Panc1 (cell line): ENCODE measurements at regions not wholly inside any gene's neighbourhood (a gene's known extent, or its start where the extent isn't known, plus 50 kb on each side); places are given as distances from the start of the nearest gene placed in this dataset.

Experiments
- ATAC-seq: fragments of 200-7000 bp; cut with Tn5 transposase; 2 replicates; pipeline ENCODE4 v1.9.1; 2020; ENCODE audit warnings: mild to moderate bottlenecking, moderate library complexity
- BruUV-seq: library from RNA; stranded (reverse); fragments of 400-500 nt; replicated peaks from 2 replicates; lab custom pipeline; 2021; lab: Mats Ljungman, UMichigan
- CTCF ChIA-PET: fragments of 300-600 bp; sonication (Branson Sonifier 250); formaldehyde crosslinking; loops from one replicate; lab custom pipeline; 2022; ENCODE audit warnings: antibody characterized with exemption; lab: Charles Lee
- POLR2A ChIA-PET: fragments of 300-600 bp; sonication (Branson Sonifier 250); formaldehyde crosslinking; loops from one replicate; lab custom pipeline; 2022; ENCODE audit warnings: antibody characterized with exemption; lab: Charles Lee
- DNase-seq: peaks from one replicate; pipeline ENCODE4 v3.0.0-alpha.2; 2010; ENCODE audit warnings: low read depth, low spot score
- H3K27ac ChIP-seq: 2 replicates; pipeline ENCODE4 v1.5.1; 2011; ENCODE audit warnings: mild to moderate bottlenecking, low read length, inconsistent platforms
- H3K27me3 ChIP-seq: fragments of 200-500 bp; sonication (Bioruptor generic); 2 replicates; pipeline ENCODE4 v1.6.0; 2014; ENCODE audit warnings: low read length, inconsistent platforms; ENCODE audit not compliant: control insufficient read depth, insufficient read depth
- H3K36me3 ChIP-seq: fragments of 200-500 bp; sonication (Bioruptor generic); 2 replicates; pipeline ENCODE4 v1.5.1; 2014; ENCODE audit warnings: inconsistent platforms, mild to moderate bottlenecking, low read length, moderate library complexity; ENCODE audit not compliant: control insufficient read depth, insufficient read depth
- H3K4me1 ChIP-seq: 2 replicates; pipeline ENCODE4 v1.5.1; 2011; ENCODE audit warnings: inconsistent platforms, mild to moderate bottlenecking, low read length, moderate library complexity; ENCODE audit not compliant: control insufficient read depth, insufficient read depth
- H3K4me3 ChIP-seq, 2 experiments: 2 replicates each; pipeline ENCODE4 v1.5.1; 2011 to 2012; ENCODE audit warnings: low read depth in 2 of 2, low read length in 2 of 2, mild to moderate bottlenecking in 2 of 2, inconsistent platforms in 1 of 2, moderate library complexity in 1 of 2
- H3K9me3 ChIP-seq: fragments of 200-500 bp; sonication (Bioruptor generic); 2 replicates; pipeline ENCODE4 v1.5.1; 2014; ENCODE audit warnings: low read depth, mild to moderate bottlenecking, inconsistent platforms, low read length, moderate library complexity; ENCODE audit not compliant: control insufficient read depth, insufficient read depth
- POLR2AphosphoS5 ChIP-seq: IDR thresholded peaks from 2 replicates; pipeline ENCODE4 v1.6.1; 2012; ENCODE audit warnings: mild to moderate bottlenecking, low read depth, low read length, moderate library complexity
- REST ChIP-seq, 2 experiments: IDR thresholded peaks; 2 replicates each; pipeline ENCODE4 v1.6.1; 2011 to 2012; ENCODE audit warnings: low read depth in 2 of 2, control low read depth in 1 of 2, low read length in 1 of 2, mild to moderate bottlenecking in 1 of 2, moderate library complexity in 1 of 2; ENCODE audit not compliant: insufficient read depth in 1 of 2
- SIN3A ChIP-seq: IDR thresholded peaks from 2 replicates; pipeline ENCODE4 v1.6.1; 2012; ENCODE audit warnings: low read depth, mild to moderate bottlenecking, low read length, moderate library complexity, borderline replicate concordance; ENCODE audit not compliant: insufficient read depth
- TCF7L2 ChIP-seq: IDR thresholded peaks from 2 replicates; pipeline ENCODE4 v1.6.1; 2011; ENCODE audit warnings: mild to moderate bottlenecking, low read depth, low read length, inconsistent platforms
- in situ Hi-C: cut with HindIII; loops from 2 replicates; pipeline ENCODE4 v1.10.0; 2016; ENCODE audit warnings: low sequenced_read_pairs, low pct_unique_long_range_greater_than_20kb
- intact Hi-C: fragments of 100-400 bp; cut with micrococcal nuclease; formaldehyde crosslinking; loops from one replicate; pipeline ENCODE4 v1.10.0; 2022; ENCODE audit not compliant: unreplicated experiment
- TF ChIP-seq, protein P1 (sequence below): fragments of 450-650 bp; IDR thresholded peaks from 2 replicates; pipeline ENCODE4 v1.5.1; 2017; ENCODE audit warnings: mild to moderate bottlenecking

DNA sequence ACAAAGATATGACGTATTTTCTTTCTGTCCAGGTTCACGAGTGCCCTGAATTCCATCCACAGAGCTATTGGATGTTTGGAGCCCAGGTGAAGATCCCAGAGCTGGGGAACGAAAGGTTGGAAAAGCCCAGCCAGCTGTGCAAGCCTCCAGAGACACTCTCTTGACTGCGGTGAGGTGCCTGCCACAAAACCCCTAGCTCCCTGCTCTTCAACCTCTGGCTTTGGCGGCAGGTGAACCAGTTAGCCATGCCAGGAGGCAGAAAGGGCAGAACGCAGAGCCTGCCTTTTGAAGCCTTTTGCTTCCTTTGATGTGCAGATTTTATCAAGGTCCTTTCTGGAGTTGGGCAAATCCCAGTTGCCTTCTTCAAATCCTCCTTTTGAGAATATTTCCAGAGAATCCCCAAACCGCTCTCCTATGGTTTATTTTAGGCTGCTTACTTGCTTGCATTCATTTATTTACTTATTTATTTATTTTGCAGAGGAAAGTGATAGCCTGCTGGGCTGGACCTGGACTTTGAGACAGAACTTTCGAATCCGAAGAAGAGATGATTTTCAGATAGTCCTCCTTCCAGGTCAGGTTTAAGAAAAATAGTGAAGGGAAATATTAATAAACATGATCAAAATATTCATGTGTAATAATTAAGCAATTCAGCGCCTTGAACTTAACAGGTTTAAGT lies 411.2 kb upstream of the TBX3 start:
- POLR2A ChIA-PET: no interaction called here
- no peaks in the 10 kb centered on the region for H3K4me1 ChIP-seq
- no peak for DNase-seq
- H3K27me3 ChIP-seq: no peaks in the 10 kb centered on the region
- CTCF ChIA-PET: no interaction called here
- H3K9me3 ChIP-seq: no peaks in the 10 kb centered on the region
- BruUV-seq: no TSS peak
- TF ChIP-seq POLR2AphosphoS5: no peak
- TF ChIP-seq, protein P1, sequence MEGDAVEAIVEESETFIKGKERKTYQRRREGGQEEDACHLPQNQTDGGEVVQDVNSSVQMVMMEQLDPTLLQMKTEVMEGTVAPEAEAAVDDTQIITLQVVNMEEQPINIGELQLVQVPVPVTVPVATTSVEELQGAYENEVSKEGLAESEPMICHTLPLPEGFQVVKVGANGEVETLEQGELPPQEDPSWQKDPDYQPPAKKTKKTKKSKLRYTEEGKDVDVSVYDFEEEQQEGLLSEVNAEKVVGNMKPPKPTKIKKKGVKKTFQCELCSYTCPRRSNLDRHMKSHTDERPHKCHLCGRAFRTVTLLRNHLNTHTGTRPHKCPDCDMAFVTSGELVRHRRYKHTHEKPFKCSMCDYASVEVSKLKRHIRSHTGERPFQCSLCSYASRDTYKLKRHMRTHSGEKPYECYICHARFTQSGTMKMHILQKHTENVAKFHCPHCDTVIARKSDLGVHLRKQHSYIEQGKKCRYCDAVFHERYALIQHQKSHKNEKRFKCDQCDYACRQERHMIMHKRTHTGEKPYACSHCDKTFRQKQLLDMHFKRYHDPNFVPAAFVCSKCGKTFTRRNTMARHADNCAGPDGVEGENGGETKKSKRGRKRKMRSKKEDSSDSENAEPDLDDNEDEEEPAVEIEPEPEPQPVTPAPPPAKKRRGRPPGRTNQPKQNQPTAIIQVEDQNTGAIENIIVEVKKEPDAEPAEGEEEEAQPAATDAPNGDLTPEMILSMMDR: no peak
- TF ChIP-seq REST (IDR thresholded peaks at IDR 0.05; ENCODE audit: insufficient read depth in 1 of 2, low read depth in 2 of 2, low read length in 1 of 2): no peak
- TF ChIP-seq TCF7L2: no peak
- no peak for TF ChIP-seq SIN3A
- H3K36me3 ChIP-seq: no peaks in the 10 kb centered on the region
- ATAC-seq: no peak
- H3K27ac ChIP-seq: no peak overlapping the region
- H3K4me3 ChIP-seq: no peak overlapping the region
- intact Hi-C loops: no loop called here
- in situ Hi-C loops: no loop called here

GRCh38 chr12:115094163-115094816 lies 410.3 kb upstream of the TBX3 start:
- intact Hi-C loops: no loop called here
- no peaks in the 10 kb centered on the region for H3K4me1 ChIP-seq
- TF ChIP-seq REST (IDR thresholded peaks at IDR 0.05; ENCODE audit: insufficient read depth in 1 of 2, low read depth in 2 of 2, low read length in 1 of 2): no peak
- no peak for TF ChIP-seq TCF7L2
- no peak for TF ChIP-seq SIN3A
- no peak for TF ChIP-seq POLR2AphosphoS5
- TF ChIP-seq, protein P1: no peak
- no peak overlapping the region for H3K4me3 ChIP-seq
- no peaks in the 10 kb centered on the region for H3K9me3 ChIP-seq
- POLR2A ChIA-PET: no interaction called here
- ATAC-seq (no peak), DNase-seq (no peak)
- H3K36me3 ChIP-seq: no peaks in the 10 kb centered on the region
- CTCF ChIA-PET: interaction anchor here (0.6 kb wide), 1 partner anchor 9 kb away, joined by 10 read pairs; no protein-coding TSS in a partner anchor
- in situ Hi-C loops: no loop called here
- BruUV-seq: no TSS peak
- no peak overlapping the region for H3K27ac ChIP-seq
- no peaks in the 10 kb centered on the region for H3K27me3 ChIP-seq
